ENCODE measurements at regions not wholly inside any gene's neighbourhood (a gene's known extent, or its start where the extent isn't known, plus 50 kb on each side); places are given as distances from the start of the nearest gene placed in this dataset.
"Not testable (repeated sequence)": the region's sequence is repeated elsewhere in the genome, so short reads cannot be mapped to it uniquely, and the experiment has no call there.

GRCh38 chr2:149765003-149765402 lies 177.4 kb upstream of the MMADHC start:
- in situ Hi-C loops (cut with MboI; ENCODE audit: low pct_unique_long_range_greater_than_20kb, low sequenced_read_pairs, unreplicated experiment) = no loop called here
- no peak for TF ChIP-seq CTCF (IDR thresholded peaks at IDR 0.05; ENCODE audit: extremely low read depth, insufficient read depth, missing control alignments)
- DNase-seq (ENCODE audit: low spot score) = no peak

GRCh38 chr2:149763358-149763757 lies 175.8 kb upstream of the MMADHC start:
- no peak for TF ChIP-seq CTCF (IDR thresholded peaks at IDR 0.05; ENCODE audit: extremely low read depth, insufficient read depth, missing control alignments)
- in situ Hi-C loops (cut with MboI; ENCODE audit: low pct_unique_long_range_greater_than_20kb, low sequenced_read_pairs, unreplicated experiment) = no loop called here
- DNase-seq (ENCODE audit: low spot score) = no peak

GRCh38 chr2:149761611-149762010 lies 174.0 kb upstream of the MMADHC start:
- no peak for TF ChIP-seq CTCF (IDR thresholded peaks at IDR 0.05; ENCODE audit: extremely low read depth, insufficient read depth, missing control alignments)
- DNase-seq (ENCODE audit: low spot score) = no peak
- in situ Hi-C loops (cut with MboI; ENCODE audit: low pct_unique_long_range_greater_than_20kb, low sequenced_read_pairs, unreplicated experiment) = no loop called here

GRCh38 chr2:149759382-149759781 lies 171.8 kb upstream of the MMADHC start:
- in situ Hi-C loops (cut with MboI; ENCODE audit: low pct_unique_long_range_greater_than_20kb, low sequenced_read_pairs, unreplicated experiment); DNase-seq (ENCODE audit: low spot score): not testable (repeated sequence)

GRCh38 chr2:149754722-149755121 lies 167.1 kb upstream of the MMADHC start:
- DNase-seq (ENCODE audit: low spot score); in situ Hi-C loops (cut with MboI; ENCODE audit: low pct_unique_long_range_greater_than_20kb, low sequenced_read_pairs, unreplicated experiment): not testable (repeated sequence)

- DNase-seq (ENCODE audit: low spot score) = no peak
- no peak for TF ChIP-seq CTCF (IDR thresholded peaks at IDR 0.05; ENCODE audit: extremely low read depth, insufficient read depth, missing control alignments)
- in situ Hi-C loops (cut with MboI; ENCODE audit: low pct_unique_long_range_greater_than_20kb, low sequenced_read_pairs, unreplicated experiment) = no loop called here
Measured at GRCh38 chr2:149747456-149747855, 159.9 kb upstream of the MMADHC start.

GRCh38 chr2:149745396-149746230 lies 158.0 kb upstream of the MMADHC start:
- in situ Hi-C loops (cut with MboI; ENCODE audit: low pct_unique_long_range_greater_than_20kb, low sequenced_read_pairs, unreplicated experiment) = no loop called here
- DNase-seq (ENCODE audit: low spot score) = no peak
- no peak for TF ChIP-seq CTCF (IDR thresholded peaks at IDR 0.05; ENCODE audit: extremely low read depth, insufficient read depth, missing control alignments)

GRCh38 chr2:149744865-149745264 lies 157.3 kb upstream of the MMADHC start:
- in situ Hi-C loops (cut with MboI; ENCODE audit: low pct_unique_long_range_greater_than_20kb, low sequenced_read_pairs, unreplicated experiment) = no loop called here
- DNase-seq (ENCODE audit: low spot score) = no peak

More at GRCh38 chr2:149744865-149745264, 157.3 kb upstream of the MMADHC start:
- TF ChIP-seq CTCF (IDR thresholded peaks at IDR 0.05; ENCODE audit: extremely low read depth, insufficient read depth, missing control alignments) = no peak

All from GM13977 (cell line).